ENCODE measurements at regions not wholly inside any gene's neighbourhood (a gene's known extent, or its start where the extent isn't known, plus 50 kb on each side); places are given as distances from the start of the nearest gene placed in this dataset.

DNA sequence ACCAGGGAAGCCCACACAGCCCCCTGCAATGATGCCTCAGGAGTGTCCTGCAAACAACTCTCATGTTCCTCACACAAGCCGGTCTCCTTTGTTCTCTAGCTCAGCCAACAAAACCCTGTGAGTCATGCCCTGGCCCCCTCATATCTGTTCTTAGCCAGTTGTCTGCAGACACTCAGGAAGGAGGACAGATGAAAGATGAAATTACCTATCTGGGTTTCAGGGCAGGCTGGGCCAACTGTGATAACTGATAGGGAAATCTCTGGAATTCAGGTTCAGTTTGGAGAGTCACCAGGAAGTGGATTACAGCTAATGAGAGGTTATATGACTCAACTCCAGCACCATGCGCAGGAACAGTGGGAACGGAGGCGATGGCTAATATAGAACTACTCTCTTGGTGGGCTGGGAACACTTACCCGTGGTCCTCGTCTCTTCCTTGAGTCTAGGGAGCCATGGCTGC lies 352.0 kb upstream of the ADAMTS9 start:
- TF ChIP-seq, protein P1, sequence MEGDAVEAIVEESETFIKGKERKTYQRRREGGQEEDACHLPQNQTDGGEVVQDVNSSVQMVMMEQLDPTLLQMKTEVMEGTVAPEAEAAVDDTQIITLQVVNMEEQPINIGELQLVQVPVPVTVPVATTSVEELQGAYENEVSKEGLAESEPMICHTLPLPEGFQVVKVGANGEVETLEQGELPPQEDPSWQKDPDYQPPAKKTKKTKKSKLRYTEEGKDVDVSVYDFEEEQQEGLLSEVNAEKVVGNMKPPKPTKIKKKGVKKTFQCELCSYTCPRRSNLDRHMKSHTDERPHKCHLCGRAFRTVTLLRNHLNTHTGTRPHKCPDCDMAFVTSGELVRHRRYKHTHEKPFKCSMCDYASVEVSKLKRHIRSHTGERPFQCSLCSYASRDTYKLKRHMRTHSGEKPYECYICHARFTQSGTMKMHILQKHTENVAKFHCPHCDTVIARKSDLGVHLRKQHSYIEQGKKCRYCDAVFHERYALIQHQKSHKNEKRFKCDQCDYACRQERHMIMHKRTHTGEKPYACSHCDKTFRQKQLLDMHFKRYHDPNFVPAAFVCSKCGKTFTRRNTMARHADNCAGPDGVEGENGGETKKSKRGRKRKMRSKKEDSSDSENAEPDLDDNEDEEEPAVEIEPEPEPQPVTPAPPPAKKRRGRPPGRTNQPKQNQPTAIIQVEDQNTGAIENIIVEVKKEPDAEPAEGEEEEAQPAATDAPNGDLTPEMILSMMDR (IDR thresholded peaks at IDR 0.05) = no peak
- no peak for TF ChIP-seq POLR2A (IDR thresholded peaks at IDR 0.05)
